GM18867 (cell line): ENCODE measurements at regions not wholly inside any gene's neighbourhood (a gene's known extent, or its start where the extent isn't known, plus 50 kb on each side); places are given as distances from the start of the nearest gene placed in this dataset.
"Not testable (repeated sequence)": the region's sequence is repeated elsewhere in the genome, so short reads cannot be mapped to it uniquely, and the experiment has no call there.

ENCODE experiments used
- ATAC-seq: cut with Tn5 transposase; IDR thresholded peaks from one replicate; pipeline ENCODE4 v1.9.1; 2021; ENCODE audit warnings: mild to moderate bottlenecking, moderate library complexity; ENCODE audit not compliant: unreplicated experiment

DNA sequence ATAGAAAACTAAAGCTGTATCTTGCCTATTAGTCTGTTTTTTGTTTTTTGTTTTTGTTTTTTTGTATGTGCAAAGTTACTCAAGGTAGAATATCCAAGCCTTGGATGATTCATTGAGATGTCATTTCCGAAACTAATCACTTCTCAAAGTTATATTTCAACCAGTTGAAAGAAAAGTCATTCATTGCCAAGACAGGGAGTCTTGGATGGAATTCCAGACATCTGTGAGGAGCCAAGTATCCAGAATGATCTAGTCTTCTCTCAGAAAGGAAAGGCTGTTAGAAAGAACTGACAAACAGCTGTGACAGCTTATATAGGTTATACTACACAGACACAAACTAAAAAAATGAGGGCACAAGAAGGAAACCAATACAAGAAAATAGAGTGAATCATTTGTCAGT, 141.1 kb upstream of the NDST3 start:
- no peak for ATAC-seq

- ATAC-seq: no peak
Observed at GRCh38 chr4:117898496-117898895, 135.8 kb upstream of the NDST3 start.

DNA sequence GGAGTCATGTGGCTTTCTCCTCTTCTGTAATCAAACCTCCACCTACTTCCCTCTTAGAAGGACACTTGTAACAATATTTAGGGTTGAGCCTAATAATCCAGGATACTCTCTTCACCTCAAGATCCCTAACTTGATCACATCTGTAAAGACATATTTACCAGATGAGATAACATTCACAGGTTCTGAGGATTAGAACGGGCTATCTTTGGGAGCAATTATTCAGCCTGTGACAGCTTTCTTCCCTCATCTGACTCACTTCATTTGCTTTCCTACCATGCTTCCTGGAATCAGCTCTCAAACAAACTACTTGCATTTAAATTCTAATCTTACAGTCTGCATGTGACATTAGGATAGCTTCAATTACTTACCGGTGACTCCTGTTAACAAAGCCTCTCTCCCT, 133.5 kb upstream of the NDST3 start:
- no peak for ATAC-seq

- ATAC-seq: no peak
Observed at GRCh38 chr4:117907646-117908045, 126.6 kb upstream of the NDST3 start.

- ATAC-seq: no peak
Observed at GRCh38 chr4:117908306-117909207, 125.7 kb upstream of the NDST3 start.

DNA sequence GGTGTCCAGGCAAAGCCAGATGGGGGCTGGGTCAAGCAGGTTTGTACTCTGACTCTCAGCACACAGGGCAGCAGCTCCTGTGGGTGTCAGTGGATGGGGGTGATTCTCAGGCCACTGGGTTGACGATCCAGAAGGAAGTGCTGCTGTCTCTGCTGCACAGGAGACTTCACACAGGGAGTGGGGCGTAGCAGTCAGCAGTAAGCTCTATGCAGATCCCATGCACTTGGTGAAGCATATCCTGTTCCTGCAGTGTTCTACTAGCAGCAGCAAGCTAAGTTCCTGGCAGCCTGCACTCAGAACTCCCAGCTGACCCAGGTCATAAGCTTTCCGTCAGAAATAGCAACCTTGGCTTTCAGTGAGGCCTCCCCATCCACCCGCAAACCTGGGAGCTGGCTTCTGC, 117.6 kb upstream of the NDST3 start:
- ATAC-seq: no peak

GRCh38 chr4:117922311-117922710, 112.0 kb upstream of the NDST3 start:
- ATAC-seq: not testable (repeated sequence)

GRCh38 chr4:117927823-117928222, 106.5 kb upstream of the NDST3 start:
- not testable (repeated sequence) for ATAC-seq

GRCh38 chr4:117941611-117942010, 92.7 kb upstream of the NDST3 start:
- ATAC-seq: no peak

DNA sequence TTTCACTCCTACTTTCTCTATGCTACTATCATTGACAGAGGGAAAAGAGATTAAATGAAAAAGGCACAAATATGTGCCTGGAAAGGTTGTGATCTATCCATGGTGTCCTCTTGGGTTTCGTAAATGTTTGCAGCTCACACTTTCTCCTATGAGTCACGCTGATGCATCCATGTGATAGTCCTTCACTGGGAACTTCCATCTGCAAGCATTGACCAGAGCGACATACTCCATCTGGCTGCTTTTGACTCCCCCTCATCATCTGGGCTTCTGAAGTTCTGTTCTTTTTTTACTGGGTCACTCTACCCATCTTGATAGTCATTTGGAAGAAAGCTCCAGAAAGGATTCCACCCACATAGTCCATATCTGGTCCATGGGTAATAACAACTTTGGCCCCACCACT, 84.7 kb upstream of the NDST3 start:
- no peak for ATAC-seq

GRCh38 chr4:117957571-117957970, 76.7 kb upstream of the NDST3 start:
- ATAC-seq: no peak

GRCh38 chr4:117965622-117966021, 68.7 kb upstream of the NDST3 start:
- no peak for ATAC-seq

DNA sequence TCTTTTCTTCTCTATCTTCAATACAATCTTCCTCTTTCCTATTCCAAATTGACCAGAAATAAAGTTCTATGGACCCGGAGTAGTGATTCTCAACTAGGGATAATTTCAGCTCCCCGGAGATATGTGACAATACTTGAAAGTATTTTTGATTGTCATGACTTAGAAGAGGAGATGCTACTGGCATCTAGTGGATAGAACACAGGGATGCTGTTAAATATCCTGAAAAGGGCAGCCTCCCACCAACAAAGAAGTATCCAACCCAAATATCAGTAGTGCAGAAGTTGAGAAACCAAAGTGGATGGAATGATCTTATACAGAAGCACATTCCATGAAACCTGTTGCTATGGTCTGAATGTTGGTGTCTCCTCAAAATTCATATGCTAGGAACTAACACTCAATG, 65.7 kb upstream of the NDST3 start:
- ATAC-seq: no peak

- ATAC-seq: no peak
Observed at GRCh38 chr4:117971403-117971802, 62.9 kb upstream of the NDST3 start.

DNA sequence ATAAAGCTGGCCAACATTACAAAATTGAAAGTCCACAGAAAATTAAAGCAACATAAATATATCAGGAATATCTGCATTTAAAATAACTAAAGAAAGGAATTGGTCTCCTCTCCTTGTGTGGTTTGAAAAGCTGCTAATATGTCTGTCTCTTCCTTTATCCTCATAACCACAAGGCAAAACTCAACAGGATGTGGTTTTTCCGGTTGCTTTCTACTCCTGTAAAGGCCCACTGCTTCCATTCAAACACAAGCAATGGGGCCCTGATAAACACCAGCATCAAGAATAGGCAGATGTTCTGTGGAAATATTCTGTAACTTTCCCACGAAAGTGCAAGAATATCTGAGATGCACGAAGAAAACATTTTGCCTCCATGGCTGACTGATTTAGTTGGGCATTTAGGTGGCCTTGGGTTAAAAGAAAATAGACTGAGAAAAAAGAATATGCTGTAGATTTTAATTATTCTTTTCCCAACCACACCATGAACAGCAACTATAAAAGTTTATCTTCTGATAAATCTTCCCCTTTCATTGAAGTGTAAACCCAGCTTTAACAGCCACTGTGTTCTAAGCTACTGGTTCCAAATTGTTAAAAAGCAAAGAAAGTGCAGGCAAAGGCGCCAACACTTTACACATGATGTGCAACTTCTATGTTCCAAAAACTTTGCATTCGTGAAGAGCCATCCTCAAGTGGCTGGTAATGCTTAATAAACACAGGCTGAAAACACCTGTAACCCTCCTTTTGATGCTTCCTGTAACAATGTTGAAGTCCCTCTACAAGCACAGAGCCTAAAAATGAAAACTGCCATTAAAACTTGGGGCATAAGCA, 50.5 kb upstream of the NDST3 start:
- ATAC-seq: no peak

DNA sequence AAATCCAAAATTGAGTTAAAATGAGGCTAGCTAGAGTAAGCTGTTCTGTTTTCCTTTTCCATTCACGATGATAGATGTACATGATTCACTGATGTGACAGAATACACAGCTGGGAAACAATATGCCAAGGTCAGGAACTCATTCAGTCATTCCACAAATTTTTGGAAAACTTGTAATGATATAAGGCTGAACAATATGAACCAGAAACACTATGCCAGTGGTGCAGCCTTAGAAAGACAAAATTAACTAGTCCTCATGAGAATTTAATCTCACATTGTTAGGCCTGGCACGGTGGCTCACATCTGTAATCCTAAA, 50.0 kb upstream of the NDST3 start:
- ATAC-seq: no peak
